NCI-H146 treated with DMSO at 0.1 percent for 48 hours (cell line): ENCODE measurements at regions not wholly inside any gene's neighbourhood (a gene's known extent, or its start where the extent isn't known, plus 50 kb on each side); places are given as distances from the start of the nearest gene placed in this dataset.
"Not testable (repeated sequence)": the region's sequence is repeated elsewhere in the genome, so short reads cannot be mapped to it uniquely, and the experiment has no call there.

Source experiments
- DNase-seq: peaks from one replicate; lab custom pipeline; 2025; ENCODE audit not compliant: unreplicated experiment; lab: John Stamatoyannopoulos, UW

- no peak for DNase-seq
Observed at GRCh38 chrX:12042615-12043014, 95.7 kb upstream of the FRMPD4 start.

- DNase-seq: no peak
Observed at GRCh38 chrX:12052109-12052508, 86.2 kb upstream of the FRMPD4 start.

- DNase-seq: no peak
Observed at GRCh38 chrX:12058087-12058486, 80.2 kb upstream of the FRMPD4 start.

GRCh38 chrX:12060489-12061260 is 77.6 kb upstream of the FRMPD4 start:
- no peak for DNase-seq

GRCh38 chrX:12065251-12065650 is 73.0 kb upstream of the FRMPD4 start:
- no peak for DNase-seq

GRCh38 chrX:12076046-12076445 is 62.2 kb upstream of the FRMPD4 start:
- DNase-seq: no peak

GRCh38 chrX:12080265-12080664 is 58.0 kb upstream of the FRMPD4 start:
- peak; percentile 61 for DNase-seq

- not testable (repeated sequence) for DNase-seq
Observed at GRCh38 chrX:12082959-12083358, 55.3 kb upstream of the FRMPD4 start.
